Stimulated activated naive CD4-positive, alpha-beta T cell treated with Interleukin-2 at 50 U/mL for 16 hours (primary cell): ENCODE measurements at regions not wholly inside any gene's neighbourhood (a gene's known extent, or its start where the extent isn't known, plus 50 kb on each side); places are given as distances from the start of the nearest gene placed in this dataset.
"Not testable (repeated sequence)": the region's sequence is repeated elsewhere in the genome, so short reads cannot be mapped to it uniquely, and the experiment has no call there.

Source experiments
- DNase-seq: peaks from one replicate; lab custom pipeline; 2025; lab: John Stamatoyannopoulos, UW

DNA sequence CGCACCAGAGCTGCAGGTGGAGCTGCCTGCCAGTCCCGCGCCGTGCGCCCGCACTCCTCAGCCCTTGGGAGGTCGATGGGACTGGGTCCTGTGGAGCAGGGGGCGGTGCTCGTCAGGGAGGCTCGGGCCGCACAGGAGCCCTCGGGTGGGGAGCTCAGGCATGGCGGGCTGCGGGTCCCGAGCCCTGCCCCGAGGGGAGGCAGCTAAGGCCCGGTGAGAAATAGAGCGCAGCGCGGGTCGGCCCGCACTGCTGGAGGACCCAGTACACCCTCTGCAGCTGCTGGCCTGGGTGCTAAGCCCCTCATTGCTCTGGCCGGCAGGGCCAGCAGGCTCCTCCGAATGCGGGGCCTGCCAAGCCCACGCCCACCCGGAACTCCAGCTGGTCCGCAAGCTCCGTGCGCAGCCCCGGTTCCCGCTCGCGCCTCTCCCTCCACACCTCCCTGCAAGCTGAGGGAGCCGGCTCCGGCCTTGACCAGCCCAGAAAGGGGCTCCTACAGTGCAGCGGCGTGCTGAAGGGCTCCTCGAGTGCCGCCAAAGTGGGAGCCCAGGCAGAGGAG lies 403.7 kb upstream of the KLHL1 start:
- not testable (repeated sequence) for DNase-seq

DNA sequence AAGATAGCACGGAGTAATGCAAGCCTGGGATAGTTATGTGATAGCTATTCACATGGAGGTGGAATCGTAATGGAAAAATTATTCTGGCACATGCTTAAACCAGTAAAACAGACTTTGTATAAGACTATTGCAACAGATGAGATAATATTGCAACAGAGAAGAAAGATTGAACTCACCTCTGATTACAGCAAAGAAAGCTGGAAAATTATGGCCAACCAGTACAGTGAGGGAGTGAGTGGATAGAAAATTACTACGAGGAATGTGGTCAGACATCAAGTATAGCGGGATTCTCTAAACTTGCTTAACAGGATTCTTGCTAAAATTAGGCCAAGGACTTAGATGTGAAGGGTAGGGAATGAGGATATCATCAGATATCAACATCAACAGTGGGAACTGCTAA lies 397.6 kb upstream of the KLHL1 start:
- DNase-seq: no peak

DNA sequence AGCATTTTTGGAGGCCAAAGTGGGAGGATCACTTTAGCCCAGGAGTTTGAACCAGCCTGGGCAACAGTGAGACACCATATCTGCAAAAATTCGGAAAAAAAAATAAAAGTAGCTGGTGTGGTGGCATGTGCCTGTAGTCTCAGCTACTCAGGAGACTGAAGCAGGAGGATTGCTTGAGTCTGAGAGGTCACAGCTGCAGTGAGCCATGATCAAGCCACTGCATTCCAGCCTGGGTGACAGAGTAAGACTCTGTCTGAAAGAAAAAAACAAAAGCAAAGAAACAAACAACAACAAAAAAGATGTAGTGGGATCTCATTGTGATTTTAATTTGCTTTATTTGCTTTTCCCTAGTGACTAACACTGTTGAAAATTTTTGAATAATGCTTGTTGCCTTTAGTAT lies 394.7 kb upstream of the KLHL1 start:
- no peak for DNase-seq

DNA sequence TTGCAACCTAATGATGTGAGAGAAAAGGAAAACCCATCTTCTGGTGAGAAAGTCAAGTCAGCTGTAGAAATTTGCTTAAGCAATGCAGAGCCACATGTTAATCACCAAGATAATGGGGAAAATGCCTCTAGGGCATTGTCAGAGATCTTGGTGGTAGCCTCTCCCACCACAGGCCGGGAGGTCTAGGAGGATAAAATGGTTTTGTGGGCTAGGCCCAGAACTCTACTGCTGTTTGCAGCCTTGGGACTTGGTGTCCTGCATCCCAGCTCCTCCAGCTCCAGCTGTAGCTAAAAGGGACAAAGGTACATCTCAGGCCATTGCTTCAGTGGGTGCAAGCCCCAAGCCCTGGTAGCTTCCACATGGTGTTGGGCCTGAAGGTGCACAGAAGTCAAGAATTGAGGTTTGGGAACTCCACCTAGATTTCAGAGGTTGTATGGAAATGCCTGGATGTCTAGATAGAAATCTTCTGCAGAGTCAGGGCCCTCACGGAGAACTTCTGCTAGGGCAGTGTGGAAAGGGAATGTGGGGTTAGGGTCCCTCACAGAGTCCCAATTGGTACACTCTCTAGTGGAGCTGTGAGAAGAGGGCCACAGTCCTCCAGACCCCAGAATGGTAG lies 382.2 kb upstream of the KLHL1 start:
- no peak for DNase-seq

DNA sequence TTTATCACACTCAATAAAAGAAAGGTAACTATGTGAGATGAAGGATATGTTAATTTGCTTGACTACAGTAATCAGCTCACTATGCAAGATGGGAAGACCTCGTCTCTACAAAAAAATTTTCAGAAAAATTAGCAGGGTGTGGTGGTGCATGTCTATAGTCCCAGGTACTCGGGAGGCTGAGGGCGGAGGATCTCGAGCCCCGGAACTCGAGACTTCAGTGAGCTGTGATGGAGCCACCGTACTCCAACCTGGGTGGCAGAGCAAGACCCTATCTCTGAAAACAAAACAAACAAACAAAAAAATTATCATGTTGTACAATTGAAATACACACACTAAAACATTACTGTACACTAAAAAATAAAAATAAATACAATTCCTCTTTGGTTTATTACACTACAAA lies 376.7 kb upstream of the KLHL1 start:
- DNase-seq: no peak

DNA sequence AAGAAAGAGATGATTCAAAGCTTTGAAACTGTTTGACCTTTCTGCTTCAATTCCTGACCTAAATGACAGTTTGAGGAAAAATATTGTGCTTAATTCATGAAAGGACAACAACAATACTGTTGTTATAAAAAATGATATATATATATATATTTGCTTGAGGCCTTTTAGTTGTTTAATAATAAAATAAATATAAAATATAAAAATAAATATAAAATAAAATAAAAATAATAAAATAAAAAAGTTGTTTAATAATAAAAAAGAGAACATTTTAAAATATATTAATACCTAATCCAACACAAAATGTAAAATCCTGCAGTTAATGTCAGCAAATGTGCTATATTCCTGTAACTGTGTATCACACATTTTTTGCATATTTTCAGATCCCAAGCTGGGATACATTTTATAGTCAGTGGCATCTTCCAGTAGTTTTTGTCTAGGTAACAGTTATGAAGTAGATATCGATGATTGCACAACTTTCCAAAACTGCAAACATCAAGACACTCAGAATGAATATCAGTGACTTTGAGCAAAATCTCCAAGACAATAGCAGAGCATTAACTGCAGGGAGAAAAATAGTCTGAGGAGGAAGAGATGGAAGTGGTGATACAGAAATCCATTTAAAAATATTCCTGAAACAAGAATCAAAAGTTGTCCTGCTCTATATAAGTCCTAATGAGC lies 375.5 kb upstream of the KLHL1 start:
- no peak for DNase-seq

DNA sequence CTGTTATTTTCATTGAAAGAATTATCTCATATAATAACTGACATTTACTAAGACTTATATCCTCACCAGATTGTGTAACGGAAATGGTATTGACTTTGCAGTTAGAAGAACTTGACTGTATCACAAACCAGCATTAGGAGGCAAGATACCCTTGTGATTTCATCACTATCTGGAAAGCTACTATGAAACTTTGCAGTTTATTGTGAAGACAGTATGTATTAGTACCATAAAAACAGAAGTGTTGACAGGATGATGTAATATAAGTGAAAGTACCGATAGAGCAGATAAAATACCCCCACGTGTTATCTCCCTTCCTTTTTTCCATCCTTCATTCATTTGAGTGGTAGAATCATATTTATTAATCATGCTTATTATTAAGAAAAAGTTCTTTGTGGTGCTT lies 365.7 kb upstream of the KLHL1 start:
- DNase-seq: no peak

DNA sequence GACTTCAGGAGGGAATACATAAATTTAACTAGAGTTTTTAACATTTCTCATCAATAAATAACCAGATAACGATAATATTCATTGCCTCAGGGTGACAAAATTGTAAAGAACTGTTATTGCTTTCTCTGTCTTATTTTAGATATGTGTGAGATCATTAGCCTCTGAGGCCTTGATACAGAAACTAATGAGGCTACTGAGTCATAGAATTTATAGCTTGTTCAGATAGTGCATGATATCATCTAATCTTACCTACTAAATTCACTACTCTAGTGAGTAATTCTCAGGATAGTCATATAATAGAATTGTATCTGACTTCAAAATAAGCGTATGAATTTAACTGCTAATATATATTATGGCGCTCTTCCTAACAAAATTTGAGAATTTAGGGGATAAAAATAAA lies 360.8 kb upstream of the KLHL1 start:
- no peak for DNase-seq

DNA sequence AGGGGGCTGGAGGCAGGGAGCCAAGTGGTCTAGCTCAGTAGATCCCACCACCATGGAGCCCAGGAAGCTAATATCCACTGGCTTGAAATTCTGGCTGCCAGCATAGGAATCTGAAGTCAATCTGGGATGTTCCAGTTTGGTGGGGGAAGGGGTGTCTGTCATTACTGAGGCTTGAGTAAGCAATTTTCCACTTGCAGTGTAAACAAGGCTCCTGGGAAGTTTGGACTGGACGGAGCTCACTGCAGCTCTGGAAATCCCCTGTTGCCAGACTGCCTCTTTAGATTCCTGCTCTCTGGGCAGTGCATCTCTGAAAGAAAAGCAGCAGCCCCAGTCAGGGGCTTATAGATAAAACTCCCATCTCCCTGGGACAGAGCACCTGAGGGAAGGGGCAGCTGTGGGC lies 349.2 kb upstream of the KLHL1 start:
- DNase-seq: no peak

DNA sequence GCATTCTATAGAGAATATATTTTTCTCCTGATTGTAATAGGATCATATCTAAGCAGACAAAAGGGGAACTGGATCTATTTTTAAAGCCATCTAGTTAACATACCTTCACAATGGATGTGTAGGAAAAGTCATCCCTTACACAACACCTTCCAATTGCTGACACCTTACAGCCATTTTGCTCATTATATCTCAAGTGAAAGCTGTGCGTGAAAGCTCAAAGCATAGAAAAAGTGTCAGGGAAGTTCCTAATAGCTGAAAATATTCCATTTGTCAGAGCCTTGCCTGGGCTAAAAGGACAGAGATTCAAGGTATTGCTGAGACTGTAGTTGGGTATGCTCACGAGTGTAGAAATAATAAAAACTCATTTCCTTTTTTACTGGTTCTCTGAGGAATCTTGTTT lies 340.6 kb upstream of the KLHL1 start:
- DNase-seq: no peak

DNA sequence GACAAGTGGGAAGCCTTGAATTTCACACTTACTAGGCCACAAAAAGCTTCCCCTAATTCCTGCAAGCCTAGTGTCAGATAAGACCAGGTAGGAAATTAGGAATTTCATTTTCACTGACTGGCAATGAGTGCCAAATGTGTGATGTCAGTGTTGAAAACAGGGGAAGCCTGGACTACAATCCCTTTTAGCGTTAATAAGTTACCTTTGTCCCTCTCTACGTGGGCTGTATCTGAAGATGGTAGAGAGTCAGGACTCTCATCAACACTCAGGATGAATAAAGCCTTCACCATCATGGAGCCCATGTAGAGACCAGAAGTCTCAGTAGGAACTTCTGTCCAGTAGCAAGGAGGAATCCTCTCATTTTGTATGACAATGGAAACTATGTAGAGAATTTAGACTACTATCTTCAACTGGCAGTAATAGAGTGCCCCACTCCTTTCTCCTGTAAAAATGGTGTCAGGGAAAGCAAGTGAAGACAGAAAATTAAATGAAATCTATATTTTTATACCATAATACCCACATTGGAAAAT lies 324.1 kb upstream of the KLHL1 start:
- DNase-seq: no peak

DNA sequence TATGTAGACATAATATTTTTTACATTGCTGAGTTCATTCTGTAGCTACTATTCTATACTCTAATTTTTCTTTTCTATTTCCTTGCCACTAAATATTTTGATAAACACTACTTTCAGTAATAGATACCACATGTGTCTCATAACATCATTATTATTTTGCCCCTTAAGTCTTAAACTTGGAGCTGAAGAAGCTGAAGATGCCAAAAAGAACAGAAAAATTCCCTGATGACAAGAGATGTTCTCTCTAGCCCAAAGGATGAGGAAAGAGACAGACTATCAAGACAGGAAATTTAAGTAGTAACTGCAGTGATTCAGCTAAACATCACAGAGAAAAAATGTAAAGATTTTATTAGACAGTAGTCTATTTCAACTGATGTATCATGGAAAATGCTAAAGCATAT lies 322.0 kb upstream of the KLHL1 start:
- DNase-seq: no peak

DNA sequence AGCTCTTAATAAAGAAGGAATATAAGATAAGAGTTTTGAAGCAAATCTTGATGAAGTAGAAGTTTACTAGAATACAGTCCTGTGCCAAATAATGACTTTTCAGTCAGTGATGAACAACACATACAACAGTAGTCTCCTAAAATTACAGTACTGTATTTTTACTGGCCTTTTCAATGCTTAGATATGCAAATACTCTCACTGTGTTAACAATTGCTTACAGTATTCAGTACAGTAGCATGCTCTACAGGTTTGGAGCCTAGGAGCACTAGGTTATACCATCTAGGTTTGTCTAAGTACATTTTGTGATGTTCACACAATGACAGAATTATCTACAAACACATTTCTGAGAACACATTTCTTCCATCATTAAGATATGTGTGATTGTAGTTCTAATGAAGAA lies 316.7 kb upstream of the KLHL1 start:
- no peak for DNase-seq

DNA sequence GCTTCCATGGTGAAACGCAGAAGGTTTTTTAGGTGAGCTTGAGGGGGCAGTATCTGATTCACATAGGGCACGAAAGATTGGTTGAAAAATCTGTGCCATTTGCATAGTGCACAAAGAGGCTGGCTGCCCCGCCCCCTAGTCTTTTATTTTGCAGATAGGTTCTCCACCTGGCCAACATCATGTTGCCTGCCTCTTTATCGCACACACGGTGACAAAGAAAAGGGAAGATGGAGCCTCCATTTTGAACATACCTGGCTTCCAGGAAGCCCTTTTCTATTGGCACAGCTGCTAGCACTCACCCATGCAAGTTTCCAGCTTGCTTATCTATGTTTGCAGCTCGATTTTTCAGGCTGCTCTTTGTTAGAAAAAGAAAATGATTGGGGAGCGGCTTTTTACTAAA lies 316.2 kb upstream of the KLHL1 start:
- DNase-seq: no peak

DNA sequence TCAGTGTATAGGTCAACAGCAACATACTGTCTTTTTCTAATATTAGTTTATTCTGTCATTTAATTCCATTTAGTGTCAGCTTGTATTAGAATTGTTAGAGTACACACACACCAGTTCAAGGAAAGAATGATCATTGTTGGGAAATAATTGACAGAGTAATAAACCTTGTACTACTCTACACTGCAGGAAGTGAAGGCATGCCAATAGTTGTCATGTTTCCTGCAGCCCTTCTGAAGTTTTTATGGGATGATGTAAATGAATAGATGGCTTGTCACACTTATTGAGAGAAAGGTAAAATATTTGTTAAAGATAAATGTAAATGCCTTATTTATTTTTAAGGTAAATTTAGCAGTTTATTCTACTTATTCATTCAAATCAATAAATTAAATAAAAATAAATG lies 306.9 kb upstream of the KLHL1 start:
- no peak for DNase-seq

DNA sequence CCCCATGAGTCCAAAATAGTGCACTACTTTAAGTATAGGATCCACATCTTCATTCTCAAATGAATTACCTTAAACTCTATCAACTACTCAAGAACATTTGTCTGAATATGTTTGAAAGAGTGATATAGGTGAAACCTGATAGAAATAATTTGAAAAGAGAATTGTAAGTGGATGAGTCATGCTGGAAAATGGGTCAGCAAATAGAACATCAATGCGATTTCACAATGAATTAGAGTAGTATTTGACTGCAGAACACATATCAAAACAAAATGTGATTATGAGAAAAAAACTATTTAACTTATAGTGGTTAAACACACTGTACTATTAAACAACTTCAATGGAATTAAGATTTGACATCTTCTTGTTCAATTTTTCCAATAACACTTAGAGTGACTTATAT lies 300.6 kb upstream of the KLHL1 start:
- DNase-seq: no peak

DNA sequence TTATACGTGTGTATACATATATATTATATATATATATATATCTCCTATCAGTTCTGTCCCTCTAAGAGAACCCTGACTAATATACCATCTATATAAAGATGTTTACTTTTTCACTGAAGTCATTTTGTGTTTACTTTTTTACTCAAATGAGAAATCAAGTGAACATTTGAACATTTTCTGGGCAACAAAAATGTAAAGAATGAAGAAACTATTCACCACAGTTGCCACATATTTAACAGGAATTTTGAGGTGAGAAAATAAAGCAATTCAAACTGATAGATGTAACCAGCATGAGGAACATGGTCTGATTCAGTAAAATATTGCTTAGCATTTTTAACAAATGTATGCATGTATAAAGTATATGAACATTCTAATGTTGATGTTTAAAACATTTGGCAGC lies 299.2 kb upstream of the KLHL1 start:
- DNase-seq: no peak

DNA sequence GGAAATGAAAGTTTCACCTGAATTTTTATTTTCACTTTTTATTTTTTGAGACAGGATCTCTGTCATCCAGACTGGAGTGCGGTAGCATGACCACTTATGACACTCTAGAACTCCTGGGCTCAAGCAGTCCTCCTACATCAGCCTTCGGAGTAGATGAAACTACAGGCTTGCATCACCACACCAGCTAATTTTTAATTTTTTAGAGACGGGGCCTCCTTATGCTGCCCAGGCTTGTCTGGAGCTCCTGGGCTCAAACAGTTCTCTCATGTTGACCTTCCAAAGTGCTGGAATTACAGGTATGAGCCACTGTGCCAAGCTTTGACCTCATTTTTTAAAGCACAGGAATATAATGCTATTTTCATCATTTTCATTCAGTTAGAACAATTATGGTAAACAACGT lies 297.0 kb upstream of the KLHL1 start:
- DNase-seq: no peak

DNA sequence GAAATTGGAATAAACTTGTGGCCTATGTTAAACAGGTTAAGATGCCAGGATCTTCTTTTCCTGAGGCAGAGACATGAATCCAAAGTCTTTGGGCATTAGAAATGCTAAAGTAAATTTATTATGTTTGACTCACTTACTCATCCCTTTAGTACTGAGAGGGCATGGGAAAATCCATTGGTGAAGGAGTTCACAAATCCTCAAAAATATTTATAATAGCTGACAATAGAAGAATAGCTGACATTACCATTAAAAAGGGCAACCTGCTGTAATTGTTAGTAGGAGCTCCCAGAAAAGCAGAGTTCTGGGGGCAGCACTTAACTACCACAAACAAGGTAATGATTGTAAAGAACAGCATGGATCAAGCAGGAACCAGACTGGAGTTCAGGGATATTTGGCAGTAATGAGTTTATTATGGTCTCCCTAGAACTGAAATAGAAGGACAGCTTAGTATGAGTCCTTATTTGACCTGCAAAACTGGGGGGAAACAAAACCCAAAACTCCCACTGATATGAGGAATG lies 285.8 kb upstream of the KLHL1 start:
- DNase-seq: no peak

DNA sequence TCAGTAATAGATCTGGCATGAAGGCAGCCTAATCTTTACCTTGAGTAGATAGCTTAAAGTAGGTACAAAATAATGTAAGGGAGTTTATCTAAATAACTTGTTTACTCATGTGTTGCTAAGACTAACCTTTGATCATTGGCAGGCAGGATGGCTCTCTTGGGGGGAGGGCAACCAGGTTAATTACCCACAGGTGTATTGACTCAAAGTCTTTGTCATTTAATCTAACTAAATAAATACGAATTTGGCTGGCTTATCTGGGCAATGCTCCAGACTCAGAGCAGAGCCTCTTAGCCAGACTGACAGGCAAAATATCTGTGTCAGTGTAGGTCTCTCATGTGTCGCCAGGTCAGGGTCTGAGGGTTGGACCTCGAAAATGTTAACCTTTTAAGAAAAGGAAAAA lies 283.4 kb upstream of the KLHL1 start:
- DNase-seq: no peak

DNA sequence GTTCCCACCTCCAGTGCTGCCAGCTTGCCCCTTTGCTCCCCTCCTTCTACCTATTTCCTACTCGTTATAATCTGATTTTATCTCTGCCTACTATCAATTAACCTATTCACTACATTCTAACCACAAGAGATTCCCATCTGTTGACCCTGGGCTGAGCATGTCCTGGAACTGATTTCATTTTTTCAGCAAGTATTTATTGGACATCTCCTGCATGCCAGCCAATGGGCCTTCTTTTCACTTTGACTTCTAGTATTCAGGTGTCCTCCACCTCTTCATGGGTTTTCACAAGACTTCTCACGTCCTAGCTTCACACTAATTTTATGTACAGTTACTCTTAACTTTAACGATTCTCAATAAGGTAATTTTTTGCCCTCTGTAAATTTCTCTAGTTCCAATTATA lies 282.7 kb upstream of the KLHL1 start:
- no peak for DNase-seq

DNA sequence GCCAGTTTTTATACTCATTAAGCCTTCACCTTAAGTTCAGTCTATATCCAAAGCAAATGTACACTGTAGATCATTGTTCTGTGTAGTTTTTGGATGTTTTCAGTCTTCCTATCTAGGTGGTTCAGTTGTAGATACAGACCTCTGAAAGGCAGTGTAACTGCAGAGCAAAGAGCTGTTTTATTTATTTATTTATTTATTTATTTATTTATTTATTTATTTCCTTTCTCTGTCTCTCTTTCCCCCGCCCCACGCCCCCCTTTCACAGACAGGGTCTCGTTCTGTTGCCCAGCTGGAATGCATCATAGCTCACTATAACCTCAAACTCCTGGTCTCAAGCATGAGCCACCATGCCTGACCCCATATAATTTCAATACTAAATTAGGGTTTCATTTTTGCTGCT lies 281.8 kb upstream of the KLHL1 start:
- DNase-seq: no peak

DNA sequence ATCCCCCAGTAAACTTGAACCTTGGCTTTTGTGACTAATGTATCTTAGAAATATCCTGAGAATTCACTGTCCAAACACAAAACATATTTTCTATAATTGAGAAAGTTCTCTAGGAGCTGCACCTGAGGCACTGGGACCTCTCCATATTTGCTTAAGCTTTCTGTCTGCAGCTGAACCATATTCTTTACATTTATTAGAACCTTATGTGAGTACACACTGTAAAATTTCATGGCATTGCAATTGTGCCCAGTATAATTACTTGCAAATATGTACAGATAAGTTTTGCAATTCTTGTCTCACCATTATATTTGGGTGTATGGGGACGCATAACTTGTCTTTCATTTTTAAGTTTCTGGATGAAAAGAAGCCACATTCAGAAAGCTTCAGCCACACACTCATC lies 280.7 kb upstream of the KLHL1 start:
- no peak for DNase-seq

DNA sequence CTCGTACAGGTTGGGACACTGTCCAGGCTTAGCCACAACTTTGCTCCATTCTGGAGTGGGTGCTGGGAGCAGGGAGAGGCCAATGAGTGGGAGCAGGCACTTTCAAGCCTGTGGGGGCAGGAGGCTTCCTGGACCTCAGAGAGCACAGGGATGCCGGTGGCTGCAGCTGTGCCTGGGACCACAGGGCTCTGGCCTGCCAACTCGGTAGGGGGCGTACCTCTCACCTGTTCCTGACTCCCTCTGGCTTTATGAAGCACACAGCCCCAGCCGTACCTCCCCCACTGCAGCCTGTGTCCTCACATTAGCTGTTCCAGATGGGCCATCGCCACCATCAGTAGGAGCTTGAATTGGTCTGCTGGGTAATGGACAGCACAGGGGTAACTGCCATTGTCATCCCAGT lies 278.7 kb upstream of the KLHL1 start:
- DNase-seq: no peak
